HG02571 (cell line): ENCODE measurements at regions not wholly inside any gene's neighbourhood (a gene's known extent, or its start where the extent isn't known, plus 50 kb on each side); places are given as distances from the start of the nearest gene placed in this dataset.

Experiments
- ATAC-seq: cut with Tn5 transposase; IDR thresholded peaks from one replicate; pipeline ENCODE4 v1.9.1; 2021; ENCODE audit warnings: mild to moderate bottlenecking, moderate library complexity; ENCODE audit not compliant: unreplicated experiment

DNA sequence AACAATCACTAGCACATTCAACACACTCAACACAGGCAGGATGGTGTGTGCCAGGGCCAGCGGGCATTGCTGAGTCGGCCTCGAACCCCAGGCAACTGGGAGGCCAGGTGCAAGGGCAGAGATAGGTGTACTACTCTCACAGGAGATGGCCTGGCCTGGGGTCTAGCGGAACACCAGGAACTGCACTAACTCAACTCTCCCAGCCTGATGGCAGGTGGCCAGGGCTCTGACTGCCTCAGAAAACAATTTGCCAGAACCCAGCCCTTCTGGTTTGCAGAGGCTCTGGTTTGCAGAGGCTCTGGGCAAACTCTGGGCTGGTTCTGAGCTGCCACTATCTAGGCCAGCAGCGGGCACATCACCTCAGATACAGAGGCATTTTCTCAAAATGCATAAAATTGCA, 229.2 kb upstream of the CHRNA7 start:
- ATAC-seq, result no peak

DNA sequence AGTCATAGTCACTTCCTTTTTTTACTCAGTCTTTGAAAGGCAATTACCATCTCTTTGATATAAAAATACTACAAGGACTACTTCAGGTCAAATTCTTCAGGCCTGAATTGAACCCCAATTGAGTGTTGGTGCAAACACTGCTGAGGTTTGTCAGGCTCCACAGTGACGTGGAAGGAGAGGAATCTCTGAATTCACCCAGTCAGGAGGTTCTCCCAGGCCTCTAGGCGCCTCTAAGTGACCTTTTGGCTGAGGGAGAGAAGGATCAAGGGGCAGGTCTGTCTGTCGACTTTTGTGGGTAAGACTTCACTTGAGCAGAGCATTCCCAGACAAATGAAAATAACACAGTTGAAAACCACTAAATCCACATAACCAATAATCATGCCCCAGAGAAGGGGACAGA, 227.6 kb upstream of the CHRNA7 start:
- ATAC-seq, result no peak

DNA sequence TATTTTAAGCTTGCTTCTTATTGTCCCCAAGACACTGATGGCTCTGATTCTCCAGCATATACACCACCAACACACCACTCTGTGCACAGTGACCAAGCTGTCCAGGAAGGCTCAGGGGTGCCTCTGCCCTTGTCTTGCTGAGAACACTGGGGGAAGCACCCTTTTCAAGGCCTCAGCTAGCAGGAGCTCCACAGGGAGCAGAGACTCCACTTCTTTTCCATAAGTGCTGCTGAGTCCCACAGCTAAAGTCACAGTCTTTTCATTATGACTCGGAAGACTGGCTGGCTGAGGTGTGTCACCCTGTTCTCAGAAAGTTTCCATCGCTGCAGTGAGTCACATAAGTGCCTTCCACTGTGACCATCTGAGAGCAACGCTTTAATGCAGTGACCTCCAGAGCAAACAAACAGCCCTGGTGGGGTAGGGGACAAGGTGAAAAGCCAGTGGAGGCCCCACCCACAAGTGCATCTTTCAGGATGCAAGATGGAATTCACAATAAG, 226.9 kb upstream of the CHRNA7 start:
- no peak for ATAC-seq

DNA sequence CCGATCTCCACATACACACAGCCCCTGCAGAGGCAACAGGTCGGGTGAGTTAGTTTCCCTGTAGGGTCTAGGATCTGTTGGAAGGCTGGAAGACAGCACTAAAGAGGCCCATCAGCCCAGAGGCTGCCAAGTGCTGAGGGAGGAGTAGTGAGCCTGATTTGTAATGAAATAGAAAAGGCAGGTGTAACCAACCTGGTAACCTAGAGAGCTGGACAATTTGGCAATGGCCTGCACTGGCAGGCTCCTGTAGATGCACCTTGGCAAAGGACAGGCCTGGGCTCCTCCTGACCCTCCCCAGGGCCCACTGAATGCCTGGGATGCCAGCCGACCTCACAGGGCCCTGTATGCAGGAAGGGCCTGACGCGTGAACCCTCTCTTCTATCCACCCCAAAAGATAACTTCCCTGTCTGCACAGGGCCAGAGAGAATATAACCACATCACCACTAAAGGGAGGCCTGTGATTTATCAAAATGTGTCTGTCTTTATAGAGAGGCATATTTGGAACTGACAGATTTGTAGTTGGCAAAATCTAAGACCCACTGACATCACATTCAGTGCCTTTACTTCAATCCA, 225.1 kb upstream of the CHRNA7 start:
- ATAC-seq, result no peak

DNA sequence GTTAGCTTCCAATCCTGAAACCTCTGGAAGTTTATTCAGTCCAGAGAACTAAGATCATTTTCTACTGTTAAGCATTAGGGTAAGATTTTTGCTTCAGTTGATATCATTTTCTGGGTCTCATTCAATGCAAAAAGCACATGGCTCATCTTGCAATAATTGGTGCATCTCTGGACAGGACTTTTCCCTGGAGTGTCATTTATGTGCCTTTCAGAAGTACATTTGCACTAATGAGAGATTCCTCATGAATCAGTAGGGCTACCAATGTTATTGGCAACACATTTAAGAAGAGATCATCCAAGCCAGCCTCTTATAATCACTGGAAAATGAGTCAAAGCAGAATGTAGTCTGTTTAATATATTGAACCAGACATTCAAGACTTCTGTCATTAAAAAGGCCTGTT, 224.2 kb upstream of the CHRNA7 start:
- ATAC-seq, result no peak

DNA sequence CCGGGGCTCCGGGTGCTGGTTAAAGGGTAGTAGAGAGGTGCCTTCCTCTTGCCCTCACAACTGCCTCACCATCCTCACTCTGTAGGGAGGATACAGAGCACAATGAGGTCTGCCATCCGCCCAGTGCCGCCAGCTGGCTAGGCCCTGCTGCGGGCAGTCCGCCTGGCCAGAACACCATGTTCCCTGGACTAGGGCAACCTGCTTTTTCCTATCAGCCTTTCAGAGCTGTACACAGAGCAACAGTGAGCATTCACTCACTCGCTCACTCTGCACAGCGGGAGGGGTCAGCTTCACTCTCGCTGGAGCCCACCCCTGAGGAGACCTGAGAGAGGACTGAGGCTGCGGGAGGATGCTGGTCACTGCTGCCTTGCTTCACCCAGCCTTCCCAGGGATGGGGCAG, 218.7 kb upstream of the CHRNA7 start:
- no peak for ATAC-seq

DNA sequence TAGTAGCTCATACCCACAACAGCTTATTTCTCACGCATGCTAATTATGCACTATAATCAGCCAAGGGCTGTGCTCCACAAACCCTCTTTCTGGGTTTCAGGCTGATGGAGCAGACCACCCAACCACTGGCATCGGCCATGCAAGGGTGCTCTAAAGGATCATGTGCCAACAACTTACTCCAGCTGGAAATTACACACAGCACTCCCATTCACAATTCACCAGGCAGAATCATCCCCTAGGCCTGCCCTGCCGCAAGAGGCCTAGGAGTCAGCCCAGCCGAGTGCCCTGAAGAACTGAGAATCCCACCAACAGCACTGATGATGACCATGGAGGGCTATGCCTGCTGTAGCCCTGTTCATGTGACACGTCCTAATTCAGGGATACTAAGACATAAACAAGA, 216.2 kb upstream of the CHRNA7 start:
- ATAC-seq, result no peak

DNA sequence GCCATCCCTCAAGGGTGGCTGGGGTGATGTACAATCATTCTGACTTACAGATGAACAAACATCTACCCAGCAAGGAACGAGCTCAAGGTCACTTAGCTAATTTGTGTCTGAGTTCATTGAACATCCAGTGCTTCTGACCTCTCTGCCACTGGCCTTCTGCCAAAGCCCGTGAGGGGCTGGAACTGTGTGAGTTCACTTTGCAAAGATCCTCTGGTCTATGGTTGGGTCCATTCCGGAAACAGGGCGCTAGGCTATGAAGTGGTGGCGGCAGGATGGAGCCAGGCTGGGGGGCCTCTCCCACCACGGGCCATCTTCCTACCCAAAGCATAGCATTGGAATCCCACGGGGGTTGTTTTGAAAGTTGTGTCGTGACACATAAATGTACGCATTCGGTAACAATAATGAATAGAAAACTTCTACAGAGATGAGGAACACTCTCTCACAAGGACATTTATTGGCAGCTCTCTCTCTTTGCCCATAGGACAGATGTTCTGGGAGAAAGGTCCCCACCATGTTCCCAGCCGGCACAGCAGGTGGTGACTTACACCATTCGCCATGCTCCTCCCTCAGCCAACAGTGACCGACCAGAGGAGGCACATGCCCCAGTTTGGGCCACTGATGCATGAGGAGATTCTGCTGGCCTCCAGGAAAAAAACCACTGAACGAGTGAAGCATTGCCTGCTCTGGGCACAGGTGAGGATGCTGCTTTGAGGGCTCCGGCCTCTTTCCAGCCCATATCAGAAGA, 214.7 kb upstream of the CHRNA7 start:
- ATAC-seq, result no peak

DNA sequence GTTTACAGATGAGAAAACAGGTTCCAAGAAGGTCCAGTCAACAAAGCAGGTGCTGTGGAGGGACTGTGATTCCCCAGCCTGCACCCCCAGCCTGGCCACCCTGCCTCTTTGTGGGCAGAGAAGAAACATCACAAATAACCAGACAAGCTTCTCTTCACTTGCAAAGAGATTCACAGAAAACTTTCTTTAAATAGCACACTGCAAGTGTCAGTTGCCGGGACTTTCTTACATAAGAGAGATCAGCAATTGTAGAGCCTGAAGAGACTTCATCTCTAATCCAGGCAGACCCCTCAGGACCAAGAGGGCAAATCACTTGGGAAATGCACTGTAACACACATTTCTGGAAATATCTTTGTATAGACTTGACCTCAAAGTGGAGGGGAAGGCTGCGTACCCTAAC, 207.9 kb upstream of the CHRNA7 start:
- no peak for ATAC-seq

DNA sequence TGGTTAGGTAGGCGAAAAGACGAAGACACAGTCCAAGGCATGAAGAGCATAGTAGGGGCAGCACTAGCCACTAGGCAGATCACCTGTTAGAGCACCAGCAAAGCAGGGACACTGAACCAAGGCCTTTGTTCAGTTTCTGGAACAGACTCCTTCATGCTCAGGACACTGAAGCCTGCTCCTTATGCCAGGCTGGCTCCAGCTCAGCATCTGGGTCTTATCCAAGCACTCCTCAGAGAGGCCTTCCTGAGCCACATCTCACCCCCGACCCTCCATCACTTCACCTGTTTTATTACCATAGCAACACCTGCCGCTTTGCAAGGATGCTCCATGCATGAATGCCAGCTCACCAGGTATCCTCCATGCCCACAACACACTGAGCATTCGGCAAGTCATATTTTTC, 206.3 kb upstream of the CHRNA7 start:
- no peak for ATAC-seq

DNA sequence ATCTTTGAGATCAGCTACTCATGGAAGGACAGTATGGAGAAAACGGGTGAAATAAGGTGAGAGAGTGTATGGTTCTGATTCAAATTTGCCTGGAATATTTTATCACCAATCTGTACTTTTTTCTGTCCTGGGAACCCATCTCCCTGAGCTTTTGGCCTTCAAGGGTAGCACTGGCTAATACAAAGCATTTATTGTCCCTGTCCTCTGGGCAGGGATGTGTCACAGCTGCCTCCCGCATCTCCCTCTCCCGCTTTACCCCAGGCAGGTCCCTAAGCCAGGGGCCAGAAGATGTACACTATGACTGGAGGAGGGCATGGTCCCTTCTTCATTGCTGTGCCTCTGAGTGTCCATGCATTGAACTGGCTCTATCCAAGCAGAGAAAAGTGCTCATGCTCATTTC, 201.7 kb upstream of the CHRNA7 start:
- no peak for ATAC-seq

DNA sequence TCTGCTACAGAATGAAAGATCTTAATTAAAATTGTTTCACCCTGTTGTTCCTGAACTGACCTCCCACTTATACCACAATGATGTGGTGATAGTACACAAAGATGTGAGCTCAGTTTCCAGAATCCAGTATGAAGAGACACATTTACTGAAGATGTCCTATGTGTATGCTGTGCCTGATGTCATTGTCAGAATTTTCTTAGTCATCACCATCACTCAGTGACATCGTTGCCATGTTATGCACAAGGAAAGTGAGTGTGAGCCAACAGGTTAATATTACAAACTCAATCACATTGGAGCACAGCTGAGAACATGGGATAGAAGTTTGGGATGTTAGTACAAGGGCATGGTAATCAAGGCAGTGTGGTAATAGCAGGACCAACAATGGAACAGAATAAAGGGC, 199.7 kb upstream of the CHRNA7 start:
- no peak for ATAC-seq

DNA sequence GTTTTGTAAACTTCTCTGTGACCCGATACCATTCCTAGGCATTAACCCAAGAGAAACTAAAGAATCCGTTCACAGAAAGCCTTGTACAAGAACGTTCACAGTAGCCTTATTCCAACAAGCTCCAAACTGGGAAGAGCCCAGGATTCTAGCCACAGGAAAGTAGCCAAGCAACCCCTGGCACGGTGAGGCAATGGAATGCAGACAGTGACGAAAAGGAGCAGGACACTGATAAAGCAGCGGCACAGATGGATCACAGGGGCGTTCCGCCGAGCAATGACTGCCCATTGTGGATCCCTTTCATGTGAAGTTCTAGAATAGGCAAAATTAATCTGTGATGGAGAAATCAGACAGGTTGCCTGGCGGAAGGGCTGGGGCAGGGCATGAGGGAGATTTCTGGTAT, 198.7 kb upstream of the CHRNA7 start:
- ATAC-seq, result no peak

DNA sequence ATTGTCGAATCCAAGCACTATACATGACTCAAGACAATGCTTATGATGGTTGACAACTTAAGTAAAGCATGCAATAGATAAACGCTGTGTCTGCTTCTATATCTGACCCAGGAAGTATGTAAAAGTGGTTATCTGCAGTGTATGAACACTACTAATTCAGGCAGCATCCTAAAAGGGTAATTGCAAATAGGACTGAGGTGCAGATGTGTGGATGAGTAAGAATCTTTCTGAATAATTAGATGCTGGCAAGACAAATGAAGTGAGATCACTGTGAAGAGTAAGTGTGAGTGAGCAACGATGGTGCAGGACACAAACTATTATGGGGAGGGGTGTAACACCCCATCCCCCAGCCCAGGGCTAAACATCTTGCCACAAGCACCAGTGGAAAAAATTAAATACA, 195.7 kb upstream of the CHRNA7 start:
- ATAC-seq, result no peak

DNA sequence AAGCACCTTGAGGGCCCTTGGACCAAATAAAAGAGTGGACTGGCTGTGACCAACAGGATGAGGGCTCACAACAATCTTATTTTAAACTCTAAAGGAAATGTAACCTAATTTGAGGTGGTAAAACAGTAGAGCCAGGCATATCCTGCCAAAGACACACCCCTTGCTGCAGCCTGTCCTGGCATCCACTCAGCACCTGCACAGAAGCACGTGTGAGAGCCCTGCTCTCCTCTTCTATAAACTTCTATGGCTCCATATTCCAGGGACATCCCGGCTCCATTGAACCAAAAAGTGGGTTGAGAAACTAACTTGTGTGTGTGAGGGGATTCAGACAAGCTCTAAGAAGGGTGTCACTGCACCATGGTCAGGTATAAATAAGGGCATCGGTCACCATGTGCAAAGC, 190.9 kb upstream of the CHRNA7 start:
- ATAC-seq, result no peak

DNA sequence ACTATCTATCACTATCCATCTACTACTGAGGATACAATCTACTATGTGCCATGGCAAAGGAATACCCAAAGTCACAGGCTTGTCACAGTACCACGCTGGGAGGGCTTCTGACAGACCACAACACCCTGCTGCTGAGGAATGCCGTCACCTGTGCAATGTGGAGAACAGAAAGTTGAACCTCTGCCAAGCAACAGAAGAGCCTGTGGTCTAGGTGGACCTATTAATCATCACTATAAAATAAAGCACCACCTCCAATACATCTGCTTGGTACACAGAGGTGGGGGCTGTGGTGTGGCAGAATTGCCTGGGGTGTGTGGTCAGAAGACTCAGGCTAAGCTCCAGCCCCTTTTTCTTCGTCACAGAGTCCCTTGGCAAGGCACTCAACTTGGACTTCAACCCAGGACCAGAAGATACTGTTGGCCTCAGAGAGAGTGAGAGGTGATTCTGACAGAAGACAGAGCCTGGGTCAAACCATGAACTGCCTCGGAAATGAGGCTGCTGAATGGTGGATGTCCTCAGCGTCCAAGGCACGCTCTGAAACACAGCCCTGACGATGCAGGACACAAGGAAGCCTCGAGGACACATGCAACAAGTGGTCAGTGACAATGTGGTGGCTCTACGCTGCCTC, 189.4 kb upstream of the CHRNA7 start:
- ATAC-seq, result no peak

DNA sequence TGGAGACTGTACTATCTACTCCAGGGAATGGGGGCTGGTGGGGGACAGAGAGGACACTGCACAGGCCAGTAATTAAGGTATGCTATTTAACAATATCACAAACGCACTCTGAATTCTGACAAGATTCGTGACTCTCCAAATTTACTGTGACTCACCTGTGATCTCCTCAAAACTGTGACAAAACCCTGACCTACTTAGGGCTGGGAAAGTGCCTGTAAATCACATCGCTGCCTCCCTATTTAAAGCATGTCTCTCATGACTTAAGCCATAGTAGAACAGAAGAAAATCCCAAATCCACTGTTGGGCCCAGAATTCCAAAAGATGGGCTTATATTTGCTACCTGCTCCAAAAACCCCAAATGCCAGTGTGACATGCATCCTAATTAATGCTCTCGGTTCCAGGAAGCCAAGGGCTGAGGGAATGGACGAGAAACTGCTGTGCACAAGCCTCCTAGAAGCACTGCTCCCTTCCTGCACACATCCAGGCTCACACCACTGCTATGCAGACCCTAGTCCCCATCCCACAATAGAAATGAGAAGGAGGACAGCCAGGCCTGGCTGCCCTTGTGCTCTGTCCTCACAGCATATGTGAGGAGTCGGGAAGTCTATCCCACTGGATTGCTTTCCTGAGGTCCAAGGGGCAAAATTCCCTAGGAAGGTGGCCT, 187.7 kb upstream of the CHRNA7 start:
- no peak for ATAC-seq

DNA sequence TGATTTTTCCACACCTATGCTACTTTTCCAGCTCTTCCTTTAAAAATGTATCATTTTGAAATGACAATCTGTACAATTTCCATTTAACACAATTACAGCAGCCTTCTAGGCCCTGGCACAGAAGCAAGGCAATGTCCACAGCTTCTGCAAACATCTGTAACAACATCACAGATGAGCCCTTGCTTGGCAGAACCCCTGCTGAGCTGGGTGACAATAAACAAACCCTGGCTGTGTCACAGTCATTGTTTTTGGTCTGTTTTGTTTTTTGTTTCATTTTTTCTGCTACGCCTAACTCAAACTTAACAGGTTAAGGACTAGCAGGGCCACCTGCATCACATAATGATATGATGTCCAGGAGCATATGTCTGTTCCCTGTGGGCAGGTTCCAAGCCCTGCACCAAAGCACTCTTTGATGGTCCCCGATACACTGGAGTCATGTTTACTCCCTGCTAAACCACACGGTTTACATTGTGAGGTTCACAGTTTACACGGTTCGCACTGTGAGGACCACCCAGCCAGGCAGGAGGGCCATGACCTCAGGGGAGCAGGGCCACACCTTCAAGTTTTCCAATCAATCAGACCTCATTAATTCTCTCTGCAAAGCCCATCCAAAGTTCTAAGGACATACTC, 186.8 kb upstream of the CHRNA7 start:
- ATAC-seq, result no peak

DNA sequence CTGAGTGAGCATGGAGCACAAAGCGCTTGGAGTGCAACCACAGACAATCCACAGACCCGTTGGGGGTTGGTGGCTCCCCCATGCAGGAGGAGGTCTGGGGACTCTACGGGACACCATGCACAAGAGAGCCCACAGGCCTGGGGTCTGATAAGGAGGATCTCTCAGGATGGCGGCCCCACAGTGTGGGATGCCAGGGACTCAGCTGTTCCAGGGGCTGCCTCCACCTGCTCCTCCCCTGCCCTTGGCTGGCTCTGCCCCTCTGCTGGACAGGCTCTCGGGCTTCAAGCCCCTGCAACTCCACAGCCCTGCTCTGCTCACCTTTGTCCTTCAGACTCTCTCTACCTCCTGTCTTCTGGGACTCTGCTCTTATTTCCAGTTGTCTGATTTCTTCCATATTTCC, 184.5 kb upstream of the CHRNA7 start:
- no peak for ATAC-seq

DNA sequence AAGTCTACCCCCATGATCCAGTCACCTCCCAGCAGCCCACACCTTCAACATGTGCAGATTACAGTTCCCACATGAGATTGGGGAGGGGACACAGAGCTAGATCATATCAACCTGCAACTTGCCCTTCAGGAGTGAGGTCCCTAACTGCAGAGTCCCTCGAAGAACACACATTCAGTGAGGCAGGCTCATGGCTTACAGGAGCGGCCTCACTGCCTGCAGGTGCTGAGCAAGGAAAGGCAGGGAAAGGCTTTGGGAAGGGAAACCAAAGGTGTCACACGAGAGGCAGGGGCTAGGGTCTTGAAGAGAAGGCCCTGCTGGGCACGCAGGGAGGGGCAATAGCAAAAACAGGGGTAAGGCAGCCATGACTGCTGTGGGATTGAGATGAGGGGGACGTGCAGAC, 182.4 kb upstream of the CHRNA7 start:
- no peak for ATAC-seq

DNA sequence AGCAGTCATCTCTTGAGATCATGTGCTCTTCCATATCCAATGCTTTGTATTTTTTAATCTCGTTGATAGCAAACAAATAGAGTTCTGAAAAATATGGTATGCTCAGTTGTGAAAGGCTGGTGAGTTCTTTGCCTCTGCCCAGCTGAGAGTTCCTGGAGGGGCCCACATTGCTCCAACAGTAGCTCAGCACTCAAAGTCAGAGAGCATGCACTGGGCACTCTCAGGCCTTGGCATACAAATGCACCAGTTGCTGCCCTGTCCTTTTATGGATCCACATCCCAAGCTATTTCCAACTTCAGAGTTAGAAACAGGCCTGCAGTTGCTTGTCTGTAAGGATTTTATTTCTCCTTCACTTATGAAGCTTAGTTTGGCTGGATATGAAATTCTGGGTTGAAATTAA, 181.7 kb upstream of the CHRNA7 start:
- no peak for ATAC-seq
